ENCODE measurements at regions not wholly inside any gene's neighbourhood (a gene's known extent, or its start where the extent isn't known, plus 50 kb on each side); places are given as distances from the start of the nearest gene placed in this dataset.

- CTCF ChIA-PET, result no interaction called here
- H3K4me1 ChIP-seq (ENCODE audit: control insufficient read depth, insufficient read depth, low read length), result peaks cover 1% of the 10 kb centered on the region; the same call in 1 of the 2 replicates
- H2BK5ac ChIP-seq (ENCODE audit: low read depth, low read length, poor library complexity, severe bottlenecking), result no peak overlapping the region
- H3K23ac ChIP-seq (ENCODE audit: low read depth, low read length), result no peak overlapping the region
- H2BK20ac ChIP-seq (ENCODE audit: low read depth, low read length), result no peak overlapping the region
- no peak overlapping the region for H4K91ac ChIP-seq (ENCODE audit: insufficient read depth, low read depth, low read length)
- no peaks in the 10 kb centered on the region for H3K36me3 ChIP-seq (ENCODE audit: control insufficient read depth, insufficient read depth, low read length)
- no peak overlapping the region for H3K4me3 ChIP-seq (ENCODE audit: insufficient read depth, low read depth, low read length)
- H2BK15ac ChIP-seq (ENCODE audit: low read depth, low read length), result no peak overlapping the region
- POLR2A ChIA-PET (ENCODE audit: unreplicated experiment), result no interaction called here
- no peak overlapping the region for H2AK5ac ChIP-seq (ENCODE audit: low read depth, low read length)
- DNase-seq (peak; percentile 16), ATAC-seq (ENCODE audit: low read depth) (peak; percentile 64; the same call in 1 of the 2 replicates)
- in situ Hi-C loops (cut with MboI; ENCODE audit: low sequenced_read_pairs) (no loop called here), intact Hi-C loops (cut with micrococcal nuclease) (no loop called here), dilution Hi-C loops (cut with HindIII; ENCODE audit: low sequenced_read_pairs, unreplicated experiment) (no loop called here)
- TF ChIP-seq CTCF (conservative IDR thresholded peaks at IDR 0.05; ENCODE audit: low read depth, low read length) (no peak), BHLHE40 (IDR thresholded peaks at IDR 0.05; ENCODE audit: low read depth, low read length) (no peak), RFX5 (IDR thresholded peaks at IDR 0.05; ENCODE audit: low read depth, low read length) (no peak), MAFK (IDR thresholded peaks at IDR 0.05; ENCODE audit: low read depth, low read length) (no peak), CEBPB (IDR thresholded peaks at IDR 0.05; ENCODE audit: low read depth, low read length) (no peak), SMC3 (IDR thresholded peaks at IDR 0.05; ENCODE audit: low read depth, low read length) (no peak), MAZ (IDR thresholded peaks at IDR 0.05; ENCODE audit: borderline replicate concordance, low read depth, low read length) (no peak), NFE2L2 (IDR thresholded peaks at IDR 0.05; ENCODE audit: low read depth, low read length) (no peak), ELK1 (IDR thresholded peaks at IDR 0.05; ENCODE audit: borderline replicate concordance, low read depth, low read length) (no peak), RAD21 (IDR thresholded peaks at IDR 0.05; ENCODE audit: low read length) (no peak), CHD1 (IDR thresholded peaks at IDR 0.05; ENCODE audit: low read depth, low read length) (no peak), MXI1 (IDR thresholded peaks at IDR 0.05; ENCODE audit: borderline replicate concordance, low read depth, low read length) (no peak), USF2 (IDR thresholded peaks at IDR 0.05; ENCODE audit: low read depth, low read length) (no peak), FOS (IDR thresholded peaks at IDR 0.05; ENCODE audit: low read depth, low read length) (no peak), RCOR1 (IDR thresholded peaks at IDR 0.05; ENCODE audit: insufficient replicate concordance, low read length) (no peak)
- no peak overlapping the region for H3K56ac ChIP-seq (ENCODE audit: extremely low read depth, insufficient read depth, low read length)
- no peak overlapping the region for H3K27ac ChIP-seq (ENCODE audit: insufficient read depth, low read length)
- no peak overlapping the region for H3K9ac ChIP-seq (ENCODE audit: low read depth, low read length)
- no CpG with 5 or more reads among the region's 7 CpGs for WGBS, 2 experiments (ENCODE audit: extremely low coverage in 2 of 2, insufficient read length in 1 of 2)
- H2BK120ac ChIP-seq (ENCODE audit: low read depth, low read length), result no peak overlapping the region
- H4K8ac ChIP-seq (ENCODE audit: low read depth in 2 of 2, low read length in 2 of 2), result no peak overlapping the region
- H3K79me1 ChIP-seq (ENCODE audit: low read depth in 1 of 2, low read length in 2 of 2), result no peaks in the 10 kb centered on the region
- no peak overlapping the region for H4K5ac ChIP-seq (ENCODE audit: low read depth, low read length)
- no peaks in the 10 kb centered on the region for H3K27me3 ChIP-seq (ENCODE audit: control insufficient read depth, insufficient read depth, low read length)
- H3K4me2 ChIP-seq (ENCODE audit: low read depth, low read length), result peak overlapping the region; percentile 55; the same call in 1 of the 2 replicates
- no peaks in the 10 kb centered on the region for H4K20me1 ChIP-seq (ENCODE audit: insufficient read depth, low read length)
- no peak overlapping the region for H3K18ac ChIP-seq (ENCODE audit: low read depth, low read length)
- BruUV-seq (replicated peaks), result no TSS peak
- no peak overlapping the region for H2AK9ac ChIP-seq (replicated peaks; ENCODE audit: low read depth, low read length, poor library complexity)
- peaks cover 8% of the 10 kb centered on the region for H3K9me3 ChIP-seq (ENCODE audit: control insufficient read depth, insufficient read depth, low read length)
- H3K14ac ChIP-seq (replicated peaks; ENCODE audit: low read depth, low read length), result no peak overlapping the region
- H3K9me1 ChIP-seq (ENCODE audit: insufficient read depth, low read length), result no peaks in the 10 kb centered on the region
- H3K4ac ChIP-seq (ENCODE audit: low read depth, low read length), result no peak overlapping the region
- H2AFZ ChIP-seq (replicated peaks; ENCODE audit: low read length, poor library complexity), result peak overlapping the region; percentile 19
These were observed 78.6 kb upstream of the RBM24 start for GRCh38 chr6:17202526-17202925.
